SK-N-SH (cell line): ENCODE measurements at regions not wholly inside any gene's neighbourhood (a gene's known extent, or its start where the extent isn't known, plus 50 kb on each side); places are given as distances from the start of the nearest gene placed in this dataset.

ENCODE experiments used
- CTCF ChIA-PET: fragments of 300-600, 350-600 bp; formaldehyde crosslinking; extraction: SDS; loops from one replicate; lab custom pipeline; 2021; lab: Yijun Ruan, JAX
- POLR2A ChIA-PET: fragments of 350-600 bp; sonication (Branson Sonifier 250); formaldehyde crosslinking; extraction: SDS; loops from one replicate; lab custom pipeline; 2020; ENCODE audit warnings: antibody characterized with exemption, inconsistent platforms; lab: Yijun Ruan, JAX
- DNase-seq: peaks from one replicate; pipeline ENCODE4 v3.0.0; 2012
- H2AFZ ChIP-seq: fragments of 200-600 bp; sonication (generic); 2 replicates; pipeline ENCODE4 v1.8.1; 2016; ENCODE audit warnings: antibody characterized with exemption, mild to moderate bottlenecking, low read depth
- H3F3A ChIP-seq: fragments of 200-600 bp; sonication (generic); replicated peaks from 2 replicates; pipeline ENCODE3; 2016; ENCODE audit warnings: antibody characterized with exemption, mild to moderate bottlenecking; ENCODE audit not compliant: insufficient read depth
- H3K27ac ChIP-seq, 2 experiments: fragments of 200-500 bp in 1 of 2; fragments of 200-600 bp in 1 of 2; sonication (Bioruptor generic) in 1 of 2; sonication (generic), shearing (Covaris generic) in 1 of 2; 2 replicates each; pipeline versions ENCODE4 v1.5.1 to v1.6.1; 2014 to 2016; ENCODE audit warnings: low read depth in 2 of 2, inconsistent platforms in 1 of 2, low read length in 1 of 2, mild to moderate bottlenecking in 1 of 2, mixed read lengths in 1 of 2
- H3K27me3 ChIP-seq: fragments of 200-600 bp; sonication (generic), shearing (Covaris generic); 2 replicates; pipeline ENCODE4 v1.6.1; 2016; ENCODE audit warnings: mixed run types; ENCODE audit not compliant: insufficient read depth
- H3K36me3 ChIP-seq, 2 experiments: fragments of 200-500 bp in 1 of 2; fragments of 200-600 bp in 1 of 2; sonication (Bioruptor generic) in 1 of 2; sonication (generic) in 1 of 2; replicated peaks in 1 of 2; 2 replicates each; pipeline versions ENCODE3 to v1.5.1; 2014 to 2016; ENCODE audit warnings: low read length in 1 of 2, mild to moderate bottlenecking in 1 of 2; ENCODE audit not compliant: insufficient read depth in 2 of 2, control insufficient read depth in 1 of 2
- H3K4me1 ChIP-seq, 2 experiments: fragments of 200-500 bp in 1 of 2; fragments of 200-600 bp in 1 of 2; sonication (Bioruptor generic) in 1 of 2; sonication (generic), shearing (Covaris generic) in 1 of 2; 2 replicates each; pipeline versions ENCODE4 v1.5.1 to v1.6.1; 2014 to 2016; ENCODE audit warnings: low read depth in 1 of 2, low read length in 1 of 2, mixed run types in 1 of 2; ENCODE audit not compliant: insufficient read depth in 2 of 2, control insufficient read depth in 1 of 2
- H3K4me2 ChIP-seq: fragments of 200-600 bp; sonication (generic), shearing (Covaris generic); 2 replicates; pipeline ENCODE4 v1.6.1; 2017; ENCODE audit warnings: mixed run types
- H3K4me3 ChIP-seq, 2 experiments: fragments of 200-500 bp in 1 of 2; fragments of 200-600 bp in 1 of 2; sonication (Bioruptor generic) in 1 of 2; sonication (generic), shearing (Covaris generic) in 1 of 2; 2 replicates each; pipeline versions ENCODE4 v1.5.1 to v1.8.1; 2014 to 2016; ENCODE audit warnings: low read depth in 2 of 2, inconsistent platforms in 1 of 2, low read length in 1 of 2, mild to moderate bottlenecking in 1 of 2, mixed read lengths in 1 of 2, moderate library complexity in 1 of 2
- H3K79me2 ChIP-seq: fragments of 200-600 bp; sonication (generic); 2 replicates; pipeline ENCODE4 v1.8.1; 2017; ENCODE audit warnings: mild to moderate bottlenecking; ENCODE audit not compliant: insufficient read depth
- H3K9ac ChIP-seq: fragments of 200-600 bp; sonication (generic); 2 replicates; pipeline ENCODE4 v1.6.1; 2017; ENCODE audit warnings: mixed run types
- H3K9me2 ChIP-seq: fragments of 200-600 bp; sonication (generic); 2 replicates; pipeline ENCODE4 v1.6.1; 2017; ENCODE audit warnings: mixed run types
- H3K9me3 ChIP-seq: fragments of 200-600 bp; sonication (generic); 2 replicates; pipeline ENCODE4 v1.6.1; 2017; ENCODE audit warnings: mixed run types, mild to moderate bottlenecking, moderate library complexity
- H4K20me1 ChIP-seq: fragments of 200-600 bp; sonication (generic); 2 replicates; pipeline ENCODE4 v1.6.1; 2017; ENCODE audit warnings: mild to moderate bottlenecking, mixed run types; ENCODE audit not compliant: insufficient read depth
- ELF1 ChIP-seq: IDR thresholded peaks from 2 replicates; pipeline ENCODE4 v1.4.0; 2012
- EZH2phosphoT487 ChIP-seq: fragments of 200-600 bp; sonication (generic); IDR thresholded peaks from 2 replicates; pipeline ENCODE4 v1.6.1; 2017; ENCODE audit warnings: low read depth, mixed run types, mild to moderate bottlenecking, antibody characterized with exemption, moderate library complexity, borderline replicate concordance
- FOSL2 ChIP-seq: IDR thresholded peaks from 2 replicates; pipeline ENCODE4 v1.4.0; 2012; ENCODE audit warnings: low read depth, mild to moderate bottlenecking, moderate library complexity, borderline replicate concordance
- FOXJ3 ChIP-seq: sonication (generic); formaldehyde crosslinking; IDR thresholded peaks from 2 replicates; pipeline ENCODE4 v1.5.1; 2020; ENCODE audit warnings: mild to moderate bottlenecking, missing genetic modification reagents
- MXI1 ChIP-seq: IDR thresholded peaks from 2 replicates; pipeline ENCODE4 v1.6.1; 2012; ENCODE audit warnings: mild to moderate bottlenecking, low read depth, low read length, improper control_type of control experiment
- NFIC ChIP-seq: IDR thresholded peaks from 2 replicates; pipeline ENCODE4 v1.4.0; 2012; ENCODE audit warnings: borderline replicate concordance
- PBX3 ChIP-seq: IDR thresholded peaks from 2 replicates; pipeline ENCODE4; 2012
- RAD21 ChIP-seq: IDR thresholded peaks from 2 replicates; pipeline ENCODE4 v1.6.1; 2012; ENCODE audit warnings: mild to moderate bottlenecking, low read length
- RCOR1 ChIP-seq: fragments of 150-350 bp; IDR thresholded peaks from 2 replicates; pipeline ENCODE4 v1.6.1; 2017; ENCODE audit warnings: antibody characterized with exemption, low read length
- REST ChIP-seq: IDR thresholded peaks from 2 replicates; pipeline ENCODE4 v1.6.1; 2012; ENCODE audit warnings: mild to moderate bottlenecking, low read depth, low read length, moderate library complexity
- RXRA ChIP-seq: IDR thresholded peaks from 2 replicates; pipeline ENCODE4 v1.4.0; 2012; ENCODE audit warnings: low read depth, mild to moderate bottlenecking, borderline replicate concordance
- SMC3 ChIP-seq: IDR thresholded peaks from 2 replicates; pipeline ENCODE4 v1.6.1; 2012; ENCODE audit warnings: low read depth, low read length, improper control_type of control experiment
- TCF12 ChIP-seq: IDR thresholded peaks from 2 replicates; pipeline ENCODE4 v1.4.0; 2012
- USF1 ChIP-seq: IDR thresholded peaks from 2 replicates; pipeline ENCODE4 v1.4.0; 2012; ENCODE audit warnings: low read depth, borderline replicate concordance
- USF2 ChIP-seq: fragments of 150-350 bp; IDR thresholded peaks from 2 replicates; pipeline ENCODE4 v1.6.1; 2017; ENCODE audit warnings: antibody characterized with exemption, low read length, low read depth, borderline replicate concordance
- WGBS: methylation state at CpG from one replicate; pipeline ENCODE4 v1.1.6; 2017; ENCODE audit warnings: low lambda C conversion rate; 5-methylcytosine and 5-hydroxymethylcytosine counted together

GRCh38 chr13:105959876-105960275 lies 575.6 kb downstream of the EFNB2 start:
- H3K27me3 ChIP-seq = no peaks in the 10 kb centered on the region
- TF ChIP-seq MXI1 (no peak), NFIC (no peak), USF1 (no peak), FOSL2 (no peak), TCF12 (no peak), REST (no peak)
- TF ChIP-seq, all 33 proteins: peak for 0
- ChIA-PET POLR2A (no interaction called here), CTCF (no interaction called here)
- H3K4me1 ChIP-seq = no peaks in the 10 kb centered on the region
- DNase-seq = no peak
- H4K20me1 ChIP-seq = no peaks in the 10 kb centered on the region
- no peak overlapping the region for H3K9ac ChIP-seq
- no peaks in the 10 kb centered on the region for H3K79me2 ChIP-seq
- H2AFZ ChIP-seq = no peak overlapping the region
- H3K36me3 ChIP-seq = no peaks in the 10 kb centered on the region
- no peak overlapping the region for H3K4me2 ChIP-seq
- WGBS = 71% methylated on average over 6 of the region's 6 CpGs
- no peaks in the 10 kb centered on the region for H3K9me2 ChIP-seq
- no peaks in the 10 kb centered on the region for H3K9me3 ChIP-seq
- no peak overlapping the region for H3K4me3 ChIP-seq
- H3K27ac ChIP-seq = no peak overlapping the region
- no peaks in the 10 kb centered on the region for H3F3A ChIP-seq

GRCh38 chr13:105957769-105958438 lies 577.6 kb downstream of the EFNB2 start:
- no peak overlapping the region for H2AFZ ChIP-seq
- no peaks in the 10 kb centered on the region for H3K27me3 ChIP-seq
- H3K9me2 ChIP-seq = no peaks in the 10 kb centered on the region
- no peak for TF ChIP-seq ELF1
- no peak for TF ChIP-seq RAD21
- no peak for TF ChIP-seq NFIC
- TF ChIP-seq PBX3 = no peak
- no peak for TF ChIP-seq RXRA
- no peak for TF ChIP-seq RCOR1
- no peak for TF ChIP-seq EZH2phosphoT487
- TF ChIP-seq USF2 = no peak
- TF ChIP-seq SMC3 = no peak
- TF ChIP-seq FOXJ3 = no peak
- TF ChIP-seq, all 33 proteins: peak for 0
- no peak overlapping the region for H3K4me3 ChIP-seq
- no peaks in the 10 kb centered on the region for H4K20me1 ChIP-seq
- no peaks in the 10 kb centered on the region for H3K4me1 ChIP-seq
- DNase-seq = no peak
- H3K4me2 ChIP-seq = no peak overlapping the region
- no peak overlapping the region for H3K9ac ChIP-seq
- no peaks in the 10 kb centered on the region for H3K9me3 ChIP-seq
- no peaks in the 10 kb centered on the region for H3F3A ChIP-seq
- 53% methylated on average over 6 of the region's 7 CpGs for WGBS
- POLR2A ChIA-PET = no interaction called here
- CTCF ChIA-PET = no interaction called here
- no peaks in the 10 kb centered on the region for H3K36me3 ChIP-seq
- no peak overlapping the region for H3K27ac ChIP-seq
- no peaks in the 10 kb centered on the region for H3K79me2 ChIP-seq
